ENCODE measurements at regions not wholly inside any gene's neighbourhood (a gene's known extent, or its start where the extent isn't known, plus 50 kb on each side); places are given as distances from the start of the nearest gene placed in this dataset.
A peak's percentile ranks its signal among the peaks of the same experiment; 100 is the strongest.

DNA sequence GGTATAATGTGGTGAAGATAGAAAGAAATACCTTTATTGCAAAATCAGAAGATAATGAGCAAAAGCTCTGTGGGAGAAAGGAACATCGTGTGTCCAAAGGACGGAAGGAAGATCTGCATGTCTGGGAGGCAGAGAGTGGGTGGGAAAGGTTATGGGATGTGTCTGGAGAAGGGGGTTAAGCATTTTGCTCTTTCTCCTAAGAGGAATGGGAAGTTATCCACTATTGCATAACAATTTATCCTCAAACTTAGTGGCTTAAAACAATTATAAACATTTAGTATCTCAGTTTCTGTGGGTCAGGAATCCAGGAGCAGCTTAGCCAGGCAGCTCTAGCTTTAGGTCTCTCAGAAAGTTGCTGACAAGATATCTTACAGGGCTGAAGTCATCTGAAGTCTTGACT, 229.1 kb upstream of the CITED2 start:
- no peaks in the 10 kb centered on the region for H3K9me3 ChIP-seq (replicated peaks)
- no peaks in the 10 kb centered on the region for H3K36me3 ChIP-seq
- DNase-seq = no peak
- H3K27ac ChIP-seq (replicated peaks) = no peak overlapping the region
- H3K27me3 ChIP-seq (ENCODE audit: low read depth) = no peaks in the 10 kb centered on the region
- H3K4me1 ChIP-seq = peaks cover 3% of the 10 kb centered on the region
- TF ChIP-seq CTCF (IDR thresholded peaks at IDR 0.05; ENCODE audit: borderline replicate concordance) = no peak
- intact Hi-C loops (cut with micrococcal nuclease) = no loop called here
- no peak overlapping the region for H3K4me3 ChIP-seq

DNA sequence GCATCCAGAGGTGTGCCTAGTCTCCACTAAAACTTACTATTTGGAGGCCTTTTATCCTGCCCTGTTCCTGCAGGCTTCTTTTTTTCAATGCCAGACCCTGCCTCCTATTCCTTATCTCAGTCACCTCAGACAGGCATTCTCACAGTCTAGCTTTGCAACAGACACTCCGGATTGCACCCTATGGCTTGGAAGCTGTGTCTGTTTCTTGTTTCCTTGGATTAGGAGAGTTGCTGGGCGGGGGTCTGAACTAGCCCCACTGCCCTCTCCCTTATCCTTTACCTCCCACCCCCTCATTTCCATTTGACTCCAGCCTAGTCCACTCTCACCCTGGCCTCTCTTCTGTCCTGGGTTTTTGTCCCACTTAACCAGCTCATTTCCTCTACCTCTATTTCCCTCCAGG, 228.1 kb upstream of the CITED2 start:
- no peaks in the 10 kb centered on the region for H3K27me3 ChIP-seq (ENCODE audit: low read depth)
- TF ChIP-seq CTCF (IDR thresholded peaks at IDR 0.05; ENCODE audit: borderline replicate concordance) = no peak
- H3K4me1 ChIP-seq = peaks cover 13% of the 10 kb centered on the region
- no peaks in the 10 kb centered on the region for H3K36me3 ChIP-seq
- intact Hi-C loops (cut with micrococcal nuclease) = no loop called here
- H3K4me3 ChIP-seq = no peak overlapping the region
- H3K9me3 ChIP-seq (replicated peaks) = no peaks in the 10 kb centered on the region
- H3K27ac ChIP-seq (replicated peaks) = no peak overlapping the region
- DNase-seq = no peak

- DNase-seq = no peak
- H3K27me3 ChIP-seq (ENCODE audit: low read depth) = no peaks in the 10 kb centered on the region
- intact Hi-C loops (cut with micrococcal nuclease) = no loop called here
- H3K9me3 ChIP-seq (replicated peaks) = no peaks in the 10 kb centered on the region
- H3K4me3 ChIP-seq = no peak overlapping the region
- no peak overlapping the region for H3K27ac ChIP-seq (replicated peaks)
- H3K36me3 ChIP-seq = no peaks in the 10 kb centered on the region
- no peak for TF ChIP-seq CTCF (IDR thresholded peaks at IDR 0.05; ENCODE audit: borderline replicate concordance)
- peaks cover 27% of the 10 kb centered on the region for H3K4me1 ChIP-seq
Observed at GRCh38 chr6:139600919-139601475, 226.5 kb upstream of the CITED2 start.

GRCh38 chr6:139600343-139600742, 225.9 kb upstream of the CITED2 start:
- no peak for TF ChIP-seq CTCF (IDR thresholded peaks at IDR 0.05; ENCODE audit: borderline replicate concordance)
- Histone ChIP-seq H3K27ac (replicated peaks) (no peak overlapping the region), H3K9me3 (replicated peaks) (no peaks in the 10 kb centered on the region), H3K27me3 (ENCODE audit: low read depth) (no peaks in the 10 kb centered on the region), H3K36me3 (no peaks in the 10 kb centered on the region), H3K4me3 (no peak overlapping the region), H3K4me1 (peaks cover 27% of the 10 kb centered on the region)
- no peak for DNase-seq
- intact Hi-C loops (cut with micrococcal nuclease) = no loop called here

DNA sequence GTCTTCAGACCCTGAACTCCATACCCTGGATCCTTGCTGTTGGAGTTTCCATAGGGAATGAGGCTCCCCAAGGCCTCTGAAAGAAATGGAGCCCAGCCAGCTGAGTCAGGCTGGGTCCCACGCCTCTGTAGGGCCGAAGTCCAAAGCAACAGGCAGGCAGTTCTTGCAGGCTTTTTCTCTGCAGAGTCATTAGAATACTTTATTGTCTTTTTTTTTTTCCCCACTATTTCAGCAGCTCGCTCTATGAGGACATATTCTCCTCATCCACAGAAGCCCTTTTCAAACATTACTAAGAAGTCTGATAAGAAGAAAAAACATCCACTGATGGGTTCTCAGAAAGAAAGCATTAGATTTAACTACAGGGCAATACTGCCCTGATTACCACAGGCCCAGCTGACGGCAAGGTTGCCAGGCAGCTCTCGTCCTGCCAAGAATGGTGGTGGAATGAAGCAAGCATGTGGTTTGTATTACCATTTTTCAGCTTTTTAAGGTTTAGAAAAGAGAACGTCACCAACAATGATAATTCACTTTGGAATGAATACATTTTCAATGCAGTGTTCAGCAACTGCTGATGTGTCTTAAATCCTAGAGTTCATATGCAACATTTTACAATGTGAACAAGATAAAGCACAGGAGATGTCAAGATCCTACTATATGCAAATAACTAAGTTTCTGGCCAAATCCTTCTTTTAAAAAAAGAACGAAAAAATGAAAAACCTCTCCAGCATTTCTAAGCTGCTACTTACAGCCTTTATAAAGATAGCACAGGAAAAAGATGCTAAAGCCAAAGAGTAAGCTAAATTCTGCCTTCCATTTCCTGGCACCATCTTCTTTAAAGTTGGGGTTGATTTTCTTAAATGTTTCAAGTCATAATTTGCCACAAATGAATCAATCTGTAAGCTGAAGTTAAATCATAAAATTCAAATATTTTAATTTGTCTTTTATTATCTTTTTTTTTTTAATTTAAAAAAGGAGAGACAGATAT, 223.6 kb upstream of the CITED2 start:
- Histone ChIP-seq H3K9me3 (replicated peaks) (no peaks in the 10 kb centered on the region), H3K27me3 (ENCODE audit: low read depth) (no peaks in the 10 kb centered on the region), H3K4me1 (peaks cover 27% of the 10 kb centered on the region), H3K27ac (replicated peaks) (peak overlapping the region; percentile 51), H3K4me3 (no peak overlapping the region), H3K36me3 (no peaks in the 10 kb centered on the region)
- TF ChIP-seq CTCF (IDR thresholded peaks at IDR 0.05; ENCODE audit: borderline replicate concordance) = no peak
- DNase-seq = peak; percentile 51
- intact Hi-C loops (cut with micrococcal nuclease) = no loop called here
